ENCODE measurements at regions not wholly inside any gene's neighbourhood (a gene's known extent, or its start where the extent isn't known, plus 50 kb on each side); places are given as distances from the start of the nearest gene placed in this dataset.

GRCh38 chr20:57782631-57783041 is 72.8 kb upstream of the PMEPA1 start:
- Histone ChIP-seq H3K79me1 (ENCODE audit: insufficient read depth, low read depth, low read length, poor library complexity, severe bottlenecking) (no peaks in the 10 kb centered on the region), H2BK120ac (ENCODE audit: low read depth, low read length, poor library complexity, severe bottlenecking) (no peak overlapping the region), H3K18ac (ENCODE audit: insufficient read length, low read depth, low read length) (no peak overlapping the region), H3K4me2 (ENCODE audit: insufficient read depth, insufficient read length, low read length) (no peak overlapping the region), H3K79me2 (ENCODE audit: insufficient read depth, low read length) (no peaks in the 10 kb centered on the region), H3K4me1 (ENCODE audit: insufficient read depth, low read length) (no peaks in the 10 kb centered on the region), H3K23me2 (ENCODE audit: insufficient read length, low read depth, low read length, poor library complexity, severe bottlenecking) (no peaks in the 10 kb centered on the region), H2BK15ac (ENCODE audit: low read depth, low read length) (no peak overlapping the region), H2AFZ (ENCODE audit: low read length) (no peak overlapping the region), H3T11ph (ENCODE audit: low read length) (no peak overlapping the region), H2BK20ac (ENCODE audit: low read depth, low read length, poor library complexity, severe bottlenecking) (no peak overlapping the region), H2AK5ac (ENCODE audit: insufficient read length, low read length) (no peak overlapping the region), H3K27ac (ENCODE audit: insufficient read length, low read depth, low read length) (no peak overlapping the region), H4K8ac (replicated peaks; ENCODE audit: insufficient read length, low read depth, low read length) (no peak overlapping the region), H3K56ac (ENCODE audit: insufficient read length, low read depth, low read length) (no peak overlapping the region), H3K14ac (ENCODE audit: insufficient read depth, low read length) (no peak overlapping the region), H2BK12ac (ENCODE audit: insufficient read length, low read depth, low read length) (no peak overlapping the region), H2BK5ac (ENCODE audit: insufficient read length, low read length) (no peak overlapping the region), H3K27me3 (ENCODE audit: insufficient read depth, low read length) (no peaks in the 10 kb centered on the region), H3K9ac (ENCODE audit: extremely low read depth, insufficient read length, low read length) (no peak overlapping the region), H3K23ac (ENCODE audit: insufficient read length, low read depth, low read length) (no peak overlapping the region), H3K4ac (ENCODE audit: low read depth, low read length) (no peak overlapping the region), H3K9me3 (ENCODE audit: control insufficient read depth, low read depth, low read length) (no peaks in the 10 kb centered on the region), H4K5ac (ENCODE audit: insufficient read length, low read depth, low read length) (no peak overlapping the region), H4K20me1 (ENCODE audit: control insufficient read depth, insufficient read depth, insufficient read length) (no peaks in the 10 kb centered on the region), H4K91ac (ENCODE audit: insufficient read length, low read depth, low read length) (no peak overlapping the region)
- Mint-ChIP-seq H3K27ac (no peak overlapping the region), H3K9me3 (no peaks in the 10 kb centered on the region), H3K4me3 (no peak overlapping the region), H3K36me3 (ENCODE audit: insufficient read depth in 1 of 3, low read depth in 3 of 3) (no peaks in the 10 kb centered on the region), H3K4me1 (peaks cover 13 to 16% of the 10 kb centered on the region in 2 experiments), H3K27me3 (ENCODE audit: low read depth) (peaks cover 4% of the 10 kb centered on the region)
- peak; percentile 19 for DNase-seq
- no peak for TF ChIP-seq CTCF (conservative IDR thresholded peaks at IDR 0.05)
- WGBS (ENCODE audit: extremely low coverage, insufficient read length, low lambda C conversion rate): no CpG with 5 or more reads among the region's 12 CpGs
